ENCODE measurements at regions not wholly inside any gene's neighbourhood (a gene's known extent, or its start where the extent isn't known, plus 50 kb on each side); places are given as distances from the start of the nearest gene placed in this dataset.

DNA sequence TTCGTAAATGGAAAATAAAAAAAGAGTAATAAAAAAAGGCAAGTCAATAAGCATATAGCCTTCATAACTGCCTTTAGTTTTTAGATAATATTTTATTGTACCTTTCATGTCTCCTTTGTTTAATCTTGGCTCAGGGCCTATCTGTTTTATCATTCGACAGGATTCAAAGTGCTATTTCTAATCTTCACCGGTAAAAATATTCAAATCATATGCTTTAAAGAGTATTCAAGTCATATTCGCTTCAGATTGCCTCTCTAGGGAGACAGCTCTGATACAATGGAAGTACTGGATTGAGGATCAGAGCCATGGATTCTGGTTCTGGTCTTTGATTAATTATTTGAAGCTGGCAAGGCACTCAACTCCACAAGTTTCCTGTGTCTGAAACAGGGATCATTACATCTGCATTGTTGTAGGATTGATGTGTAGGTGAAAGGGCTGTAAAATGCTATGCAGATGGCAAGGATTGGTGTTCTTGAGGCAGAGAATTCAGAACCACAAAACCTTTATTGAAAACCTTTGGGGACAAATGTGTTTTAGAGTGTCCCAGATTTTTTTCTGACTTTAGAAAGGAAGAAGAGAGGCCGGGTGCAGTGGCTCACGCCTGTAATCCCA is 84.3 kb upstream of the RAPH1 start:
- TF ChIP-seq, protein P1, sequence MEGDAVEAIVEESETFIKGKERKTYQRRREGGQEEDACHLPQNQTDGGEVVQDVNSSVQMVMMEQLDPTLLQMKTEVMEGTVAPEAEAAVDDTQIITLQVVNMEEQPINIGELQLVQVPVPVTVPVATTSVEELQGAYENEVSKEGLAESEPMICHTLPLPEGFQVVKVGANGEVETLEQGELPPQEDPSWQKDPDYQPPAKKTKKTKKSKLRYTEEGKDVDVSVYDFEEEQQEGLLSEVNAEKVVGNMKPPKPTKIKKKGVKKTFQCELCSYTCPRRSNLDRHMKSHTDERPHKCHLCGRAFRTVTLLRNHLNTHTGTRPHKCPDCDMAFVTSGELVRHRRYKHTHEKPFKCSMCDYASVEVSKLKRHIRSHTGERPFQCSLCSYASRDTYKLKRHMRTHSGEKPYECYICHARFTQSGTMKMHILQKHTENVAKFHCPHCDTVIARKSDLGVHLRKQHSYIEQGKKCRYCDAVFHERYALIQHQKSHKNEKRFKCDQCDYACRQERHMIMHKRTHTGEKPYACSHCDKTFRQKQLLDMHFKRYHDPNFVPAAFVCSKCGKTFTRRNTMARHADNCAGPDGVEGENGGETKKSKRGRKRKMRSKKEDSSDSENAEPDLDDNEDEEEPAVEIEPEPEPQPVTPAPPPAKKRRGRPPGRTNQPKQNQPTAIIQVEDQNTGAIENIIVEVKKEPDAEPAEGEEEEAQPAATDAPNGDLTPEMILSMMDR (IDR thresholded peaks at IDR 0.05): no peak
- no peak for TF ChIP-seq ZFX (IDR thresholded peaks at IDR 0.05; ENCODE audit: borderline replicate concordance)

Measured in 22Rv1 (cell line).